ENCODE measurements at regions not wholly inside any gene's neighbourhood (a gene's known extent, or its start where the extent isn't known, plus 50 kb on each side); places are given as distances from the start of the nearest gene placed in this dataset.

- TF ChIP-seq CTCF (IDR thresholded peaks at IDR 0.05 in 2 of 3, conservative IDR thresholded peaks at IDR 0.05 in 1 of 3; ENCODE audit: borderline replicate concordance in 1 of 3, insufficient read depth in 1 of 3, low read depth in 2 of 3, low read length in 2 of 3) = no peak
- no peak for TF ChIP-seq POLR2AphosphoS5 (IDR thresholded peaks at IDR 0.05; ENCODE audit: low read depth, low read length)
- no peak for TF ChIP-seq RAD21 (IDR thresholded peaks at IDR 0.05; ENCODE audit: low read depth)
- TF ChIP-seq EZH2 (IDR thresholded peaks at IDR 0.05) = no peak
- TF ChIP-seq CBX3 (IDR thresholded peaks at IDR 0.05; ENCODE audit: low read depth) = no peak
- no peak for TF ChIP-seq ATF3 (IDR thresholded peaks at IDR 0.05)
- TF ChIP-seq MAX (IDR thresholded peaks at IDR 0.05) = no peak
- TF ChIP-seq EGR1 (IDR thresholded peaks at IDR 0.05; ENCODE audit: low read depth) = no peak
- TF ChIP-seq JUND (IDR thresholded peaks at IDR 0.05) = no peak
- no peak for TF ChIP-seq POLR2A (IDR thresholded peaks at IDR 0.05; ENCODE audit: borderline replicate concordance, extremely low read depth, insufficient read depth, insufficient read length)
- TF ChIP-seq SP1 (IDR thresholded peaks at IDR 0.05; ENCODE audit: low read depth) = no peak
- TF ChIP-seq EZH2phosphoT487 (IDR thresholded peaks at IDR 0.05; ENCODE audit: borderline replicate concordance) = no peak
- no peak for TF ChIP-seq ZBTB33 (IDR thresholded peaks at IDR 0.05; ENCODE audit: extremely low read depth, insufficient replicate concordance, low read length)
Measured at GRCh38 chr1:182270731-182271130, 120.9 kb downstream of the GLUL start.

All from HCT116 (cell line).